GM19351 (cell line): ENCODE measurements at regions not wholly inside any gene's neighbourhood (a gene's known extent, or its start where the extent isn't known, plus 50 kb on each side); places are given as distances from the start of the nearest gene placed in this dataset.
"Not testable (repeated sequence)": the region's sequence is repeated elsewhere in the genome, so short reads cannot be mapped to it uniquely, and the experiment has no call there.

Source experiments
- ATAC-seq: cut with Tn5 transposase; IDR thresholded peaks from one replicate; pipeline ENCODE4 v1.9.1; 2021; ENCODE audit warnings: mild to moderate bottlenecking, moderate library complexity; ENCODE audit not compliant: unreplicated experiment

GRCh38 chr2:110394769-110395168, 77.8 kb downstream of the LIMS4 start:
- ATAC-seq: not testable (repeated sequence)

- ATAC-seq: not testable (repeated sequence)
Measured at GRCh38 chr2:110392366-110392765, 80.2 kb downstream of the LIMS4 start.

- ATAC-seq: not testable (repeated sequence)
Measured at GRCh38 chr2:110391035-110391418, 81.6 kb downstream of the LIMS4 start.

GRCh38 chr2:110390351-110391034, 82.1 kb downstream of the LIMS4 start:
- ATAC-seq: not testable (repeated sequence)

- ATAC-seq: not testable (repeated sequence)
Measured at GRCh38 chr2:110387044-110387443, 85.6 kb downstream of the LIMS4 start.

- ATAC-seq: not testable (repeated sequence)
Measured at GRCh38 chr2:110386546-110386945, 86.1 kb downstream of the LIMS4 start.

GRCh38 chr2:110384736-110385119, 87.9 kb downstream of the LIMS4 start:
- not testable (repeated sequence) for ATAC-seq

GRCh38 chr2:110384109-110384735, 88.4 kb downstream of the LIMS4 start:
- not testable (repeated sequence) for ATAC-seq

- ATAC-seq: peak; percentile 57
Measured at GRCh38 chr2:110383163-110384048, 89.2 kb downstream of the LIMS4 start.

GRCh38 chr2:110373519-110373918, 99.1 kb downstream of the LIMS4 start:
- ATAC-seq: not testable (repeated sequence)

- ATAC-seq: not testable (repeated sequence)
Measured at GRCh38 chr2:110371633-110372032, 101.0 kb downstream of the LIMS4 start.

- ATAC-seq: not testable (repeated sequence)
Measured at GRCh38 chr2:110357616-110358015, 115.0 kb downstream of the LIMS4 start.

- not testable (repeated sequence) for ATAC-seq
Measured at GRCh38 chr2:110354294-110355018, 118.2 kb downstream of the LIMS4 start.

GRCh38 chr2:110350718-110351117, 121.9 kb downstream of the LIMS4 start:
- ATAC-seq: not testable (repeated sequence)

- ATAC-seq: not testable (repeated sequence)
Measured at GRCh38 chr2:110348902-110349301, 123.7 kb downstream of the LIMS4 start.

- not testable (repeated sequence) for ATAC-seq
Measured at GRCh38 chr2:110344405-110345035, 128.1 kb downstream of the LIMS4 start.

GRCh38 chr2:110342077-110342476, 129.7 kb upstream of the MTLN start:
- not testable (repeated sequence) for ATAC-seq

- ATAC-seq: not testable (repeated sequence)
Measured at GRCh38 chr2:110339126-110339525, 126.8 kb upstream of the MTLN start.

- ATAC-seq: not testable (repeated sequence)
Measured at GRCh38 chr2:110338277-110339003, 126.1 kb upstream of the MTLN start.
